GM12878 (cell line): ENCODE measurements at regions not wholly inside any gene's neighbourhood (a gene's known extent, or its start where the extent isn't known, plus 50 kb on each side); places are given as distances from the start of the nearest gene placed in this dataset.

Experiments used
- ATAC-seq: fragments of 200-7000 bp; cut with Tn5 transposase; 3 replicates; pipeline ENCODE4 v1.9.1; 2020; ENCODE audit warnings: mild to moderate bottlenecking, moderate library complexity
- BruUV-seq: library from RNA; stranded (reverse); fragments of 400-500 nt; replicated peaks from 2 replicates; lab custom pipeline; 2021; lab: Mats Ljungman, UMichigan
- CTCF ChIA-PET: fragments of 300-600 bp; sonication (Branson Sonifier 250); formaldehyde crosslinking; extraction: SDS; loops from one replicate; lab custom pipeline; 2021; ENCODE audit warnings: inconsistent platforms; lab: Yijun Ruan, JAX
- POLR2A ChIA-PET: fragments of 350-600 bp; formaldehyde crosslinking; extraction: SDS; loops from one replicate; lab custom pipeline; 2021; ENCODE audit warnings: inconsistent platforms; lab: Charles Lee
- RAD21 ChIA-PET: fragments of 300-600 bp; sonication (Branson Sonifier 250); formaldehyde crosslinking; loops from one replicate; lab custom pipeline; 2023; ENCODE audit warnings: antibody characterized with exemption; ENCODE audit not compliant: unreplicated experiment; lab: Charles Lee
- SMC1A ChIA-PET: fragments of 300-600 bp; sonication (Branson Sonifier 250); formaldehyde crosslinking; loops from one replicate; lab custom pipeline; 2023; ENCODE audit not compliant: unreplicated experiment, uncharacterized antibody; lab: Charles Lee
- DNase-seq: peaks from one replicate; pipeline ENCODE4 v3.0.0-alpha.2; 2011; ENCODE audit warnings: low read depth, low spot score
- FAIRE-seq: peaks from 3 replicates; lab custom pipeline; 2011; peaks lifted over from hg19 to GRCh38; lab: Jason Lieb, UNC
- H2AFZ ChIP-seq: 2 replicates; pipeline ENCODE4 v1.6.0; 2011; ENCODE audit warnings: low read depth, low read length, control low read depth; ENCODE audit not compliant: control insufficient read depth
- H3K27ac ChIP-seq: 2 replicates; pipeline ENCODE4 v1.5.1; 2011; ENCODE audit warnings: control low read depth; ENCODE audit not compliant: control insufficient read depth, insufficient read depth
- H3K27me3 ChIP-seq, 2 experiments: replicated peaks in 1 of 2; 2 replicates each; pipeline versions ENCODE4 v1.6.0 to v1.6.1; 2011; ENCODE audit warnings: low read length in 1 of 2; ENCODE audit not compliant: control insufficient read depth in 2 of 2, insufficient read depth in 2 of 2
- H3K36me3 ChIP-seq, 2 experiments: 2 replicates each; pipeline ENCODE4 v1.5.1; 2011; ENCODE audit warnings: low read length in 1 of 2; ENCODE audit not compliant: control insufficient read depth in 2 of 2, insufficient read depth in 2 of 2
- H3K4me1 ChIP-seq: 2 replicates; pipeline ENCODE4 v1.6.1; 2011; ENCODE audit warnings: mild to moderate bottlenecking, low read length, moderate library complexity, mixed read lengths; ENCODE audit not compliant: control insufficient read depth, insufficient read depth
- H3K4me2 ChIP-seq: 2 replicates; pipeline ENCODE4 v1.6.0; 2011; ENCODE audit warnings: control low read depth; ENCODE audit not compliant: control insufficient read depth, insufficient read depth
- H3K4me3 ChIP-seq: fragments of 200-600 bp; sonication (generic); 2 replicates; pipeline ENCODE4 v1.5.1; 2016
- H3K79me2 ChIP-seq: 2 replicates; pipeline ENCODE4 v1.6.0; 2011; ENCODE audit warnings: low read length; ENCODE audit not compliant: control insufficient read depth, insufficient read depth
- H3K9ac ChIP-seq: 2 replicates; pipeline ENCODE4 v1.8.0; 2011; ENCODE audit warnings: low read length, control low read depth, mixed read lengths; ENCODE audit not compliant: control insufficient read depth, insufficient read depth
- H3K9me3 ChIP-seq: replicated peaks from 3 replicates; pipeline ENCODE4 v1.5.1; 2011; ENCODE audit warnings: mild to moderate bottlenecking, low read length; ENCODE audit not compliant: control insufficient read depth, insufficient read depth
- H4K20me1 ChIP-seq: 2 replicates; pipeline ENCODE4 v1.6.0; 2011; ENCODE audit not compliant: control insufficient read depth, insufficient read depth
- BCL11A ChIP-seq: IDR thresholded peaks from 2 replicates; pipeline ENCODE4 v1.6.1; 2011; ENCODE audit warnings: low read depth, low read length
- GABPA ChIP-seq: IDR thresholded peaks from 2 replicates; pipeline ENCODE4 v1.6.1; 2014; ENCODE audit warnings: antibody characterized with exemption, low read depth, mild to moderate bottlenecking, inconsistent platforms
- HDAC2 ChIP-seq: fragments of 200-600 bp; sonication (generic); IDR thresholded peaks from 2 replicates; pipeline ENCODE4 v1.6.1; 2017
- JUNB ChIP-seq: IDR thresholded peaks from 2 replicates; pipeline ENCODE4 v1.6.1; 2016; ENCODE audit warnings: antibody characterized with exemption, mild to moderate bottlenecking
- JUND ChIP-seq: IDR thresholded peaks from 2 replicates; pipeline ENCODE4 v1.6.1; 2012; ENCODE audit warnings: low read depth, mild to moderate bottlenecking, low read length, improper control_type of control experiment, moderate library complexity
- MTA2 ChIP-seq: fragments of 450-650 bp; IDR thresholded peaks from 2 replicates; pipeline ENCODE4 v1.6.1; 2016; ENCODE audit warnings: low read depth, mild to moderate bottlenecking, moderate library complexity
- NBN ChIP-seq: fragments of 450-650 bp; IDR thresholded peaks from 2 replicates; pipeline ENCODE4 v1.6.1; 2016
- PAX5 ChIP-seq: IDR thresholded peaks from 2 replicates; pipeline ENCODE4 v1.6.1; 2011; ENCODE audit warnings: low read depth, low read length, borderline replicate concordance
- RBBP5 ChIP-seq: fragments of 200-600 bp; sonication (generic); conservative IDR thresholded peaks from 2 replicates; pipeline ENCODE4 v1.6.1; 2016
- SRF ChIP-seq, 2 experiments: IDR thresholded peaks; 2 replicates each; pipeline ENCODE4 v1.6.1; 2011; ENCODE audit warnings: low read depth in 2 of 2, low read length in 2 of 2, mild to moderate bottlenecking in 1 of 2, moderate library complexity in 1 of 2
- TCF7 ChIP-seq: IDR thresholded peaks from 2 replicates; pipeline ENCODE4 v1.6.1; 2014; ENCODE audit warnings: antibody characterized with exemption, borderline replicate concordance
- ZNF24 ChIP-seq: fragments of 450-650 bp; IDR thresholded peaks from 2 replicates; pipeline ENCODE4 v1.6.1; 2017; ENCODE audit warnings: antibody characterized with exemption, mild to moderate bottlenecking
- ZZZ3 ChIP-seq: IDR thresholded peaks from 2 replicates; pipeline ENCODE4 v1.6.1; 2011; ENCODE audit warnings: low read depth; ENCODE audit not compliant: control insufficient read depth, insufficient read length
- whole genome bisulfite sequencing: methylation state at CpG from one replicate; pipeline ENCODE4 v1.1.6; 2016; ENCODE audit warnings: low lambda C conversion rate; ENCODE audit not compliant: insufficient replicate concordance, insufficient coverage; ENCODE audit errors: missing lambda C conversion rate; 5-methylcytosine and 5-hydroxymethylcytosine counted together
- in situ Hi-C: fragments of 300-500 bp; cut with MboI; formaldehyde crosslinking; loops from 9 replicates; pipeline ENCODE4 v1.14.3; 2018; ENCODE audit warnings: mixed read lengths
- intact Hi-C: fragments of 100-400 bp; cut with micrococcal nuclease; formaldehyde crosslinking; loops from one replicate; pipeline ENCODE4 v1.14.2; 2022; ENCODE audit not compliant: unreplicated experiment
- TF ChIP-seq, protein P1 (sequence below): IDR thresholded peaks from 2 replicates; pipeline ENCODE4 v1.6.1; 2012; ENCODE audit warnings: improper control_type of control experiment, low read depth, low read length; ENCODE audit not compliant: insufficient replicate concordance
- TF ChIP-seq, protein P2 (sequence below): fragments of 450-650 bp; formaldehyde crosslinking; IDR thresholded peaks from 2 replicates; pipeline ENCODE4 v1.4.0; 2022; ENCODE audit warnings: mild to moderate bottlenecking, moderate library complexity
- TF ChIP-seq, protein P3 (sequence below): fragments of 450-650 bp; IDR thresholded peaks from 2 replicates; pipeline ENCODE4 v1.6.1; 2017; ENCODE audit warnings: mild to moderate bottlenecking

DNA sequence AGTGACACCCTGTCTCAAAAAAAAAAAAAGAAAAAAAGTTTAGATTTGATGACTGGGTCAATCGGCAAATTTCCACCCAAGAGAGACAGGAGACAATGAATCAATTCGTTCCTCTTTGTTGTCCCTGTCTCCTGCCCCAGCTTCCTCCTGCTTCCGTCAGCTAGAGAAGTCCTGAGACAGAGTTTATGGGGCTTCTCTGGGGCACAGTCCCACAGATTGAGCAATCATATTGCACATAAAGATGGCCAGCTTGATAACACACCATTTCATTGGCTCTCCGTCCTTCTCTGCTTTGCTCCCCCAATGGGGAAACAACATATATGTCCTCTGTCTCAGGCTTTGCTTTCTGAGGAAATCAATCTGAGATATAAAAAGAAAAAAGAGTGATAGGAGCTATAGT is 78.4 kb upstream of the FUNDC1 start (continued):
- TF ChIP-seq, protein P1, sequence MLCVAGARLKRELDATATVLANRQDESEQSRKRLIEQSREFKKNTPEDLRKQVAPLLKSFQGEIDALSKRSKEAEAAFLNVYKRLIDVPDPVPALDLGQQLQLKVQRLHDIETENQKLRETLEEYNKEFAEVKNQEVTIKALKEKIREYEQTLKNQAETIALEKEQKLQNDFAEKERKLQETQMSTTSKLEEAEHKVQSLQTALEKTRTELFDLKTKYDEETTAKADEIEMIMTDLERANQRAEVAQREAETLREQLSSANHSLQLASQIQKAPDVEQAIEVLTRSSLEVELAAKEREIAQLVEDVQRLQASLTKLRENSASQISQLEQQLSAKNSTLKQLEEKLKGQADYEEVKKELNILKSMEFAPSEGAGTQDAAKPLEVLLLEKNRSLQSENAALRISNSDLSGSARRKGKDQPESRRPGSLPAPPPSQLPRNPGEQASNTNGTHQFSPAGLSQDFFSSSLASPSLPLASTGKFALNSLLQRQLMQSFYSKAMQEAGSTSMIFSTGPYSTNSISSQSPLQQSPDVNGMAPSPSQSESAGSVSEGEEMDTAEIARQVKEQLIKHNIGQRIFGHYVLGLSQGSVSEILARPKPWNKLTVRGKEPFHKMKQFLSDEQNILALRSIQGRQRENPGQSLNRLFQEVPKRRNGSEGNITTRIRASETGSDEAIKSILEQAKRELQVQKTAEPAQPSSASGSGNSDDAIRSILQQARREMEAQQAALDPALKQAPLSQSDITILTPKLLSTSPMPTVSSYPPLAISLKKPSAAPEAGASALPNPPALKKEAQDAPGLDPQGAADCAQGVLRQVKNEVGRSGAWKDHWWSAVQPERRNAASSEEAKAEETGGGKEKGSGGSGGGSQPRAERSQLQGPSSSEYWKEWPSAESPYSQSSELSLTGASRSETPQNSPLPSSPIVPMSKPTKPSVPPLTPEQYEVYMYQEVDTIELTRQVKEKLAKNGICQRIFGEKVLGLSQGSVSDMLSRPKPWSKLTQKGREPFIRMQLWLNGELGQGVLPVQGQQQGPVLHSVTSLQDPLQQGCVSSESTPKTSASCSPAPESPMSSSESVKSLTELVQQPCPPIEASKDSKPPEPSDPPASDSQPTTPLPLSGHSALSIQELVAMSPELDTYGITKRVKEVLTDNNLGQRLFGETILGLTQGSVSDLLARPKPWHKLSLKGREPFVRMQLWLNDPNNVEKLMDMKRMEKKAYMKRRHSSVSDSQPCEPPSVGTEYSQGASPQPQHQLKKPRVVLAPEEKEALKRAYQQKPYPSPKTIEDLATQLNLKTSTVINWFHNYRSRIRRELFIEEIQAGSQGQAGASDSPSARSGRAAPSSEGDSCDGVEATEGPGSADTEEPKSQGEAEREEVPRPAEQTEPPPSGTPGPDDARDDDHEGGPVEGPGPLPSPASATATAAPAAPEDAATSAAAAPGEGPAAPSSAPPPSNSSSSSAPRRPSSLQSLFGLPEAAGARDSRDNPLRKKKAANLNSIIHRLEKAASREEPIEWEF, result no peak
- TF ChIP-seq SRF (IDR thresholded peaks at IDR 0.05; ENCODE audit: low read depth in 2 of 2, low read length in 2 of 2) (no peak), TCF7 (no peak), JUNB (no peak)

DNA sequence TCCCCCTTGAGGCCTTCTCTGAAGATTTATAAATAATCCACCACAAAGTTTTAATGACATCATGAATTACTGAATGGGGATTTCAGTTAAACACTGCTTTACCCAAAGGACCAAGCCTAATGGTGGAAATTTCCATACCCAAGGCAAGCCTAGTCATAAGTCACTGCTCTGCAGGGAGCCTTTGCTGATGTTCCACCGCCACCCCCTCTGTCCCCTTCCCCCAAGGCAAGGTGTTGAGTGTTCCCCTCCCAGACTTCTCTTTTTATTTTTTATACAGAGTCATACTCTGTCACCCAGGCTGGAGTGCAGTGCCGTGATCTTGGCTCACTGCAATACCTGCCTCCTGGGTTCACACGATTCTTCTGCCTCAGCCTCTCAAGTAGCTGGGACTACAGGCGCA is 76.4 kb upstream of the FUNDC1 start:
- Histone ChIP-seq H3K27me3 (no peaks in the 10 kb centered on the region), H3K27ac (no peak overlapping the region), H2AFZ (no peak overlapping the region), H3K36me3 (no peaks in the 10 kb centered on the region), H3K9ac (no peak overlapping the region), H3K4me2 (no peak overlapping the region), H3K79me2 (no peaks in the 10 kb centered on the region), H3K4me3 (no peak overlapping the region), H3K9me3 (no peaks in the 10 kb centered on the region), H4K20me1 (no peaks in the 10 kb centered on the region), H3K4me1 (no peaks in the 10 kb centered on the region)
- FAIRE-seq (no peak), DNase-seq (no peak), ATAC-seq (no peak)
- 23% methylated on average over 4 of the region's 4 CpGs for WGBS
- ChIA-PET POLR2A (no interaction called here), SMC1A (no interaction called here), CTCF (no interaction called here), RAD21 (no interaction called here)
- in situ Hi-C loops (no loop called here), intact Hi-C loops (no loop called here)
- BruUV-seq, result no TSS peak
- TF ChIP-seq RBBP5 (no peak), BCL11A (no peak), NBN (no peak), ZZZ3 (no peak), GABPA (no peak), JUND (no peak), HDAC2 (no peak), PAX5 (no peak), MTA2 (no peak), ZNF24 (no peak)
- TF ChIP-seq, protein P2, sequence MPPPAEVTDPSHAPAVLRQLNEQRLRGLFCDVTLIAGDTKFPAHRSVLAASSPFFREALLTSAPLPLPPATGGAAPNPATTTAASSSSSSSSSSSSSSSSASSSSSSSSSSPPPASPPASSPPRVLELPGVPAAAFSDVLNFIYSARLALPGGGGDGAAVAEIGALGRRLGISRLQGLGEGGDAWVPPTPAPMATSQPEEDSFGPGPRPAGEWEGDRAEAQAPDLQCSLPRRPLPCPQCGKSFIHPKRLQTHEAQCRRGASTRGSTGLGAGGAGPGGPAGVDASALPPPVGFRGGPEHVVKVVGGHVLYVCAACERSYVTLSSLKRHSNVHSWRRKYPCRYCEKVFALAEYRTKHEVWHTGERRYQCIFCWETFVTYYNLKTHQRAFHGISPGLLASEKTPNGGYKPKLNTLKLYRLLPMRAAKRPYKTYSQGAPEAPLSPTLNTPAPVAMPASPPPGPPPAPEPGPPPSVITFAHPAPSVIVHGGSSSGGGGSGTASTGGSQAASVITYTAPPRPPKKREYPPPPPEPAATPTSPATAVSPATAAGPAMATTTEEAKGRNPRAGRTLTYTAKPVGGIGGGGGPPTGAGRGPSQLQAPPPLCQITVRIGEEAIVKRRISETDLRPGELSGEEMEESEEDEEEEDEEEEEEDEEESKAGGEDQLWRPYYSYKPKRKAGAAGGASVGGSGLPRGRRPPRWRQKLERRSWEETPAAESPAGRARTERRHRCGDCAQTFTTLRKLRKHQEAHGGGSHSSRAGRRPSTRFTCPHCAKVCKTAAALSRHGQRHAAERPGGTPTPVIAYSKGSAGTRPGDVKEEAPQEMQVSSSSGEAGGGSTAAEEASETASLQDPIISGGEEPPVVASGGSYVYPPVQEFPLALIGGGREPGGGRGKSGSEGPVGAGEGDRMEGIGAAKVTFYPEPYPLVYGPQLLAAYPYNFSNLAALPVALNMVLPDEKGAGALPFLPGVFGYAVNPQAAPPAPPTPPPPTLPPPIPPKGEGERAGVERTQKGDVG, result no peak
- TF ChIP-seq, protein P3, sequence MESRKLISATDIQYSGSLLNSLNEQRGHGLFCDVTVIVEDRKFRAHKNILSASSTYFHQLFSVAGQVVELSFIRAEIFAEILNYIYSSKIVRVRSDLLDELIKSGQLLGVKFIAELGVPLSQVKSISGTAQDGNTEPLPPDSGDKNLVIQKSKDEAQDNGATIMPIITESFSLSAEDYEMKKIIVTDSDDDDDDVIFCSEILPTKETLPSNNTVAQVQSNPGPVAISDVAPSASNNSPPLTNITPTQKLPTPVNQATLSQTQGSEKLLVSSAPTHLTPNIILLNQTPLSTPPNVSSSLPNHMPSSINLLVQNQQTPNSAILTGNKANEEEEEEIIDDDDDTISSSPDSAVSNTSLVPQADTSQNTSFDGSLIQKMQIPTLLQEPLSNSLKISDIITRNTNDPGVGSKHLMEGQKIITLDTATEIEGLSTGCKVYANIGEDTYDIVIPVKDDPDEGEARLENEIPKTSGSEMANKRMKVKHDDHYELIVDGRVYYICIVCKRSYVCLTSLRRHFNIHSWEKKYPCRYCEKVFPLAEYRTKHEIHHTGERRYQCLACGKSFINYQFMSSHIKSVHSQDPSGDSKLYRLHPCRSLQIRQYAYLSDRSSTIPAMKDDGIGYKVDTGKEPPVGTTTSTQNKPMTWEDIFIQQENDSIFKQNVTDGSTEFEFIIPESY, result no peak
